ENCODE measurements at regions not wholly inside any gene's neighbourhood (a gene's known extent, or its start where the extent isn't known, plus 50 kb on each side); places are given as distances from the start of the nearest gene placed in this dataset.

- no peak for DNase-seq (ENCODE audit: low spot score)
- H3K27me3 ChIP-seq: no peaks in the 10 kb centered on the region
- H3K36me3 ChIP-seq: no peaks in the 10 kb centered on the region
- H3K4me1 ChIP-seq: peaks cover 14% of the 10 kb centered on the region
- no peak overlapping the region for H3K9ac ChIP-seq
- no peaks in the 10 kb centered on the region for H3K9me3 ChIP-seq (ENCODE audit: low read depth)
- Mint-ChIP-seq H3K4me3 (no peak overlapping the region), H3K9me3 (no peaks in the 10 kb centered on the region), H3K27ac (no peak overlapping the region), H3K4me1 (peaks cover 25% of the 10 kb centered on the region), H3K36me3 (no peaks in the 10 kb centered on the region), H3K27me3 (ENCODE audit: insufficient read depth, low read depth) (no peaks in the 10 kb centered on the region)
- no peaks in the 10 kb centered on the region for H4K20me1 ChIP-seq (ENCODE audit: low read depth)
- H3K4me3 ChIP-seq: no peak overlapping the region
- H3F3A ChIP-seq (ENCODE audit: low read depth): no peaks in the 10 kb centered on the region
- no peak overlapping the region for H2AFZ ChIP-seq (replicated peaks)
- H3K27ac ChIP-seq: no peak overlapping the region
- H3K79me2 ChIP-seq (ENCODE audit: low read depth): no peaks in the 10 kb centered on the region
- H3K4me2 ChIP-seq: no peak overlapping the region
- TF ChIP-seq EZH2phosphoT487 (IDR thresholded peaks at IDR 0.05) (no peak), CTCF (IDR thresholded peaks at IDR 0.05) (no peak), EZH2 (IDR thresholded peaks at IDR 0.05) (no peak)
Measured at GRCh38 chr15:58283302-58283701, 145.1 kb downstream of the AQP9 start.

- Mint-ChIP-seq H3K27ac (peak overlapping the region; percentile 72), H3K36me3 (no peaks in the 10 kb centered on the region), H3K4me3 (no peak overlapping the region), H3K4me1 (peaks cover 16% of the 10 kb centered on the region), H3K27me3 (ENCODE audit: insufficient read depth, low read depth) (no peaks in the 10 kb centered on the region), H3K9me3 (no peaks in the 10 kb centered on the region)
- Histone ChIP-seq H3K9ac (no peak overlapping the region), H2AFZ (replicated peaks) (no peak overlapping the region), H3K79me2 (ENCODE audit: low read depth) (no peaks in the 10 kb centered on the region), H3K9me3 (ENCODE audit: low read depth) (no peaks in the 10 kb centered on the region), H3K4me3 (no peak overlapping the region), H3K36me3 (no peaks in the 10 kb centered on the region), H3K27ac (no peak overlapping the region), H3K27me3 (no peaks in the 10 kb centered on the region), H3F3A (ENCODE audit: low read depth) (no peaks in the 10 kb centered on the region), H3K4me1 (peaks cover 7% of the 10 kb centered on the region), H4K20me1 (ENCODE audit: low read depth) (no peaks in the 10 kb centered on the region), H3K4me2 (no peak overlapping the region)
- TF ChIP-seq CTCF (IDR thresholded peaks at IDR 0.05) (no peak), EZH2 (IDR thresholded peaks at IDR 0.05) (no peak), EZH2phosphoT487 (IDR thresholded peaks at IDR 0.05) (no peak)
- no peak for DNase-seq (ENCODE audit: low spot score)
Measured at GRCh38 chr15:58284293-58284692, 146.1 kb downstream of the AQP9 start.

- Histone ChIP-seq H3K9ac (no peak overlapping the region), H3K4me1 (peaks cover 7% of the 10 kb centered on the region), H3K9me3 (ENCODE audit: low read depth) (no peaks in the 10 kb centered on the region), H3K27me3 (no peaks in the 10 kb centered on the region), H4K20me1 (ENCODE audit: low read depth) (no peaks in the 10 kb centered on the region), H3K4me3 (no peak overlapping the region), H3K4me2 (no peak overlapping the region), H3K79me2 (ENCODE audit: low read depth) (no peaks in the 10 kb centered on the region), H3K27ac (no peak overlapping the region), H2AFZ (replicated peaks) (no peak overlapping the region), H3K36me3 (no peaks in the 10 kb centered on the region), H3F3A (ENCODE audit: low read depth) (no peaks in the 10 kb centered on the region)
- no peak for DNase-seq (ENCODE audit: low spot score)
- Mint-ChIP-seq H3K9me3 (no peaks in the 10 kb centered on the region), H3K4me1 (peaks cover 12% of the 10 kb centered on the region), H3K36me3 (no peaks in the 10 kb centered on the region), H3K27ac (no peak overlapping the region), H3K4me3 (no peak overlapping the region), H3K27me3 (ENCODE audit: insufficient read depth, low read depth) (no peaks in the 10 kb centered on the region)
- TF ChIP-seq EZH2 (IDR thresholded peaks at IDR 0.05) (no peak), EZH2phosphoT487 (IDR thresholded peaks at IDR 0.05) (no peak), CTCF (IDR thresholded peaks at IDR 0.05) (no peak)
Measured at GRCh38 chr15:58285212-58285920, 146.4 kb upstream of the LIPC start.

Data from neural progenitor cell (in vitro differentiated cells).